Neutrophil (primary cell): ENCODE measurements at regions not wholly inside any gene's neighbourhood (a gene's known extent, or its start where the extent isn't known, plus 50 kb on each side); places are given as distances from the start of the nearest gene placed in this dataset.

Experiments used
- H3K27ac ChIP-seq: fragments of 200-600 bp; sonication (generic); 2 replicates; pipeline ENCODE4 v1.5.1; 2016; ENCODE audit warnings: mild to moderate bottlenecking, moderate library complexity
- H3K27me3 ChIP-seq: fragments of 200-600 bp; sonication (generic); 2 replicates; pipeline ENCODE4 v1.6.0; 2016; ENCODE audit warnings: mild to moderate bottlenecking
- H3K36me3 ChIP-seq: fragments of 200-600 bp; sonication (generic); 2 replicates; pipeline ENCODE4 v1.5.1; 2017
- H3K4me1 ChIP-seq, 2 experiments: fragments of 200-600 bp in 1 of 2; sonication (generic) in 1 of 2; 1 replicate in 1 of 2; 2 replicates in 1 of 2; pipeline versions ENCODE4 v1.5.1 to v1.6.1; 2013 to 2016; ENCODE audit warnings: low read depth in 1 of 2, low read length in 1 of 2, mild to moderate bottlenecking in 1 of 2, moderate library complexity in 1 of 2; ENCODE audit not compliant: control insufficient read depth in 1 of 2, insufficient read depth in 1 of 2
- H3K4me3 ChIP-seq, 2 experiments: fragments of 200-600 bp in 1 of 2; sonication (generic) in 1 of 2; 1 replicate in 1 of 2; 2 replicates in 1 of 2; pipeline ENCODE4 v1.5.1; 2013 to 2016; ENCODE audit warnings: low read depth in 1 of 2, low read length in 1 of 2, mild to moderate bottlenecking in 1 of 2, moderate library complexity in 1 of 2
- H3K9me3 ChIP-seq: fragments of 200-600 bp; sonication (generic); 2 replicates; pipeline ENCODE4 v1.5.1; 2016
- CTCF ChIP-seq: fragments of 200-600 bp; sonication (generic); IDR thresholded peaks from 2 replicates; pipeline ENCODE4 v1.5.1; 2016; ENCODE audit warnings: antibody characterized with exemption

GRCh38 chr5:68898951-68899471 is 194.8 kb upstream of the SLC30A5 start:
- TF ChIP-seq CTCF = no peak
- Histone ChIP-seq H3K27ac (no peak overlapping the region), H3K27me3 (no peaks in the 10 kb centered on the region), H3K4me1 (no peaks in the 10 kb centered on the region), H3K36me3 (no peaks in the 10 kb centered on the region), H3K4me3 (no peak overlapping the region), H3K9me3 (no peaks in the 10 kb centered on the region)

DNA sequence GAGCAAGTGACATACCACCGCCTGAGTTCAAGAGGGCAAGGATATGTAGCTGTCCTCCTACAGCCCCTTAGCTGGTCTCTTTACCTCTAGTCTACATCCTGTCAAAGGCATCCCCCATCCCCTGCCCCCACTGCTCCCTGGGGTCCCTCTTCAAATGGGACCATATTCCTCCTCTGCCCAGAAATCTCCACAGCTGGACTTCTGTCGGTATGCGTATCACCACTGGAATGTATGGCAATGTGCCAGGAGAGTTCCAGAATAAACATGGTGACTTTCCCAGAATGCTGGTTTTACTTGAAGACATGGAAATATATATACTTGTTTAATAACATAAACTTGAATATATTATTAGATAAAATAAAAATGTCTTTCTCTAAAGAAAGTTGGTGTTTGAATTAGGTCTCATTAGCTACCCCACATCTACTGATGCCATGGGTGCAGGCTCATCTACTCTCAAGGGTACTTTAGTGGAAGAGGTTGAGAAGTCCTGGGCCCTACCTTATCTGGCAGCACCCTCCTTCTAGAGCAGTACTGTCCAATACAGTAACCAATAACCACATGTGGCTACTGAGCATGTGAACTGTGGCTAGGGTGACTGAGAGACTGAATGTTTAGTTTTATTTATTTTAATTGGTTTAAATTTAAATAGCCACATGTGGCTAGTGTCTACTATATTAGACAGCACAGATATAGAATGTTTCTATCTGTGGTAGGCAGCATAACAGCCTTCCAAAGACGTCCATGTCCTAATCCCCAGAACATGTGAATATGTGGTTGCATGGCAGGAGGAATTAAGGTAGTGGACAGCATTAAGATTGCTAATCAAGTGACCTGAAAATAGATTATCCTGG is 181.7 kb upstream of the SLC30A5 start:
- TF ChIP-seq CTCF = no peak
- H3K27ac ChIP-seq = no peak overlapping the region
- no peaks in the 10 kb centered on the region for H3K9me3 ChIP-seq
- no peaks in the 10 kb centered on the region for H3K27me3 ChIP-seq
- H3K36me3 ChIP-seq = no peaks in the 10 kb centered on the region
- H3K4me1 ChIP-seq = no peaks in the 10 kb centered on the region
- H3K4me3 ChIP-seq = no peak overlapping the region

- Histone ChIP-seq H3K27me3 (no peaks in the 10 kb centered on the region), H3K4me1 (no peaks in the 10 kb centered on the region), H3K4me3 (no peak overlapping the region), H3K27ac (no peak overlapping the region), H3K9me3 (no peaks in the 10 kb centered on the region), H3K36me3 (no peaks in the 10 kb centered on the region)
- no peak for TF ChIP-seq CTCF
These were observed 178.7 kb upstream of the SLC30A5 start for GRCh38 chr5:68915079-68915478.

GRCh38 chr5:68918306-68918705 is 175.5 kb upstream of the SLC30A5 start:
- no peaks in the 10 kb centered on the region for H3K36me3 ChIP-seq
- no peak for TF ChIP-seq CTCF
- H3K27me3 ChIP-seq = no peaks in the 10 kb centered on the region
- H3K4me1 ChIP-seq = no peaks in the 10 kb centered on the region
- H3K4me3 ChIP-seq = no peak overlapping the region
- H3K27ac ChIP-seq = no peak overlapping the region
- no peaks in the 10 kb centered on the region for H3K9me3 ChIP-seq

DNA sequence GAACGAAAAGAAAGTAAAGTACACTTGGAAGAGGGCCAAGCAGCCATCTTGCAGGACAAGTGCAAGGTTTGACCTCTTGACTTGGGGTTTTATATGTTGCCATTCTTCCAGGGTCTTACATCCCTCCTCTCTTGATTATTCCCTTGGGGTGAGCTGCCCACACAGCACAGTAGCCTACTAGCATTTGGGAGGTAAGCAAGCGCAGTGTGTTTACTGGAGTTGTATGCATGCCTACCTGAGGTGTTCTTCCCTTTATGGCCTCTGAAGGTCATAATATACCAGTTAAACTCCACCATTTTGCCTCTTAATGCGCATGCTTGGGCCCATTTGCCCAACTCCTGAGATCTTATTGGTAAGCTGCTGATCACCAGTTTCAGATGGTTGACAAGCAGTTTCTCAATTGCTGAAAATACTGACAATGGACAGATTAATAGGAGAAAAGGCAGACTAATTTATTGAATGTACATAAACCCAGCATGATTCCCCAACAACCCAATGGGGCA is 173.8 kb upstream of the SLC30A5 start:
- Histone ChIP-seq H3K4me3 (no peak overlapping the region), H3K9me3 (no peaks in the 10 kb centered on the region), H3K36me3 (no peaks in the 10 kb centered on the region), H3K27me3 (no peaks in the 10 kb centered on the region), H3K27ac (no peak overlapping the region), H3K4me1 (no peaks in the 10 kb centered on the region)
- TF ChIP-seq CTCF = no peak
